ENCODE measurements at regions not wholly inside any gene's neighbourhood (a gene's known extent, or its start where the extent isn't known, plus 50 kb on each side); places are given as distances from the start of the nearest gene placed in this dataset.

GRCh38 chr13:70798385-70798784 is 690.1 kb upstream of the KLHL1 start:
- H3K4me3 ChIP-seq (ENCODE audit: insufficient read depth, low read depth, low read length) = no peak overlapping the region
- H2AFZ ChIP-seq (ENCODE audit: low read depth, low read length) = no peak overlapping the region
- no peaks in the 10 kb centered on the region for H3K9me3 Mint-ChIP-seq (ENCODE audit: unreplicated experiment)
- H4K20me1 ChIP-seq (ENCODE audit: insufficient read depth, low read length) = no peaks in the 10 kb centered on the region
- DNase-seq (ENCODE audit: low read depth) = no peak
- TF ChIP-seq EZH2 (IDR thresholded peaks at IDR 0.05; ENCODE audit: insufficient read depth, low read length) (no peak), CTCF (IDR thresholded peaks at IDR 0.05; ENCODE audit: insufficient read depth, low read depth, low read length) (no peak)
- H3K27ac Mint-ChIP-seq (ENCODE audit: unreplicated experiment) = no peak overlapping the region
- H3K36me3 Mint-ChIP-seq (ENCODE audit: low read depth, unreplicated experiment) = no peaks in the 10 kb centered on the region
- no peak for FAIRE-seq
- no peaks in the 10 kb centered on the region for H3K79me2 ChIP-seq (ENCODE audit: insufficient read depth, low read length)
- no peaks in the 10 kb centered on the region for H3K9me3 ChIP-seq (ENCODE audit: insufficient read depth, low read depth, low read length)
- H3K4me1 ChIP-seq (ENCODE audit: insufficient read depth, low read length) = no peaks in the 10 kb centered on the region
- H3K27me3 ChIP-seq (ENCODE audit: insufficient read depth, low read length) = no peaks in the 10 kb centered on the region
- no peak overlapping the region for H3K4me3 Mint-ChIP-seq (ENCODE audit: unreplicated experiment)
- no peaks in the 10 kb centered on the region for H3K4me1 Mint-ChIP-seq (ENCODE audit: low read depth, unreplicated experiment)
- H3K27me3 Mint-ChIP-seq (ENCODE audit: low read depth, unreplicated experiment) = no peaks in the 10 kb centered on the region
- no peak overlapping the region for H3K27ac ChIP-seq (ENCODE audit: low read depth, low read length)
- H3K9ac ChIP-seq (ENCODE audit: low read length) = no peak overlapping the region
- no peak overlapping the region for H3K4me2 ChIP-seq (ENCODE audit: low read length)
- no peaks in the 10 kb centered on the region for H3K36me3 ChIP-seq (ENCODE audit: insufficient read depth, low read length)

- H3K27me3 Mint-ChIP-seq (ENCODE audit: low read depth, unreplicated experiment) = no peaks in the 10 kb centered on the region
- no peaks in the 10 kb centered on the region for H4K20me1 ChIP-seq (ENCODE audit: insufficient read depth, low read length)
These were observed 687.2 kb upstream of the KLHL1 start for GRCh38 chr13:70795484-70795883.

More at GRCh38 chr13:70795484-70795883, 687.2 kb upstream of the KLHL1 start:
- Histone ChIP-seq H3K9ac (ENCODE audit: low read length) (no peak overlapping the region), H3K36me3 (ENCODE audit: insufficient read depth, low read length) (no peaks in the 10 kb centered on the region), H3K4me1 (ENCODE audit: insufficient read depth, low read length) (no peaks in the 10 kb centered on the region), H2AFZ (ENCODE audit: low read depth, low read length) (no peak overlapping the region), H3K4me3 (ENCODE audit: insufficient read depth, low read depth, low read length) (no peak overlapping the region), H3K4me2 (ENCODE audit: low read length) (no peak overlapping the region), H3K9me3 (ENCODE audit: insufficient read depth, low read depth, low read length) (no peaks in the 10 kb centered on the region), H3K27ac (ENCODE audit: low read depth, low read length) (no peak overlapping the region), H3K79me2 (ENCODE audit: insufficient read depth, low read length) (no peaks in the 10 kb centered on the region), H3K27me3 (ENCODE audit: insufficient read depth, low read length) (no peaks in the 10 kb centered on the region)
- Mint-ChIP-seq H3K27ac (ENCODE audit: unreplicated experiment) (no peak overlapping the region), H3K36me3 (ENCODE audit: low read depth, unreplicated experiment) (no peaks in the 10 kb centered on the region), H3K4me3 (ENCODE audit: unreplicated experiment) (no peak overlapping the region), H3K4me1 (ENCODE audit: low read depth, unreplicated experiment) (no peaks in the 10 kb centered on the region), H3K9me3 (ENCODE audit: unreplicated experiment) (no peaks in the 10 kb centered on the region)
- TF ChIP-seq EZH2 (IDR thresholded peaks at IDR 0.05; ENCODE audit: insufficient read depth, low read length) = no peak
- TF ChIP-seq CTCF (IDR thresholded peaks at IDR 0.05; ENCODE audit: insufficient read depth, low read depth, low read length) = no peak
- FAIRE-seq = no peak
- no peak for DNase-seq (ENCODE audit: low read depth)

All from astrocyte (in vitro differentiated cells and primary cell).